ENCODE measurements at regions not wholly inside any gene's neighbourhood (a gene's known extent, or its start where the extent isn't known, plus 50 kb on each side); places are given as distances from the start of the nearest gene placed in this dataset.

DNA sequence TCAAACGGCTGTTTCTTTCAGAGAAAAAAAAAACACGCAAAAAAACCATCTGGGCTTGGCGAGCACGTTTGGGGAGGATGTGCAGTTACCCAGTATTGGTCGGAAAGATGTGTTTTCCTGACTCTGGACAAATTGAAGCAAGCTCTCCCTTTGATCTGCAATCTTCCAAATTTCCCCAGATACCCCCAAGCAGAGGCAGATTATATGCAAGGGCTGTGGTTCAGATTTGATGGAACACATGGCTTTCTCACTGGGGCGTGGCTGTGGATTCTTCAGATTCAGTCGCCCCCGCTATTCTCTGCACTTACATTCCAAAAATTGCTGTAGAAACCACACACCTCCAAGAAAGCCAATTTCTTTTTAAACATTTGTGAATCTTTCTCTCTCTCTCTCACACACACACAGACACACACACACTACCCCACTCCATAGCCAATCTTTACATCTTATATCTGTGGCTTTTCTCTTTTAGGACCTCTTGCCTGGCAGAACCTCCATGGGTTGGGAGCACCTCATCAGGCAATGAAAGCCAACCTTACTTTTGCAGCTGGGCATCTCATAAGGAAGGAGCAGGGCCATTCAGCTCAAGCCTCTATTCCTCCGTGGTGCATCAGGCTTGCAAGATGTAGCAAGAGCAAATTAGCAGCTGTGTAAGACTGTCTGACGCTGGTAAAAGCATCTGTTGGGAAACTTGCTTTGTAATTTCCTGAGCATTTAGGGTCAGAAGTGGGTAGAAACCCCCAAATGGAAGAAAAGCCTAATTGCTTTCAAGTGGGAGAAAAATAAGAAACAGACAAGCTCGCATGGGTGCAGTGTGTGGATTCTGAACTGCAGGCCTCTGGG is 103.9 kb upstream of the FAM20A start:
- Histone ChIP-seq H3K4me3 (ENCODE audit: low read depth in 2 of 2, low read length in 2 of 2) (no peak overlapping the region), H3K4me1 (ENCODE audit: control insufficient read depth, insufficient read depth, low read length) (no peaks in the 10 kb centered on the region), H3K27ac (ENCODE audit: low read length) (no peak overlapping the region), H3K9me3 (ENCODE audit: control insufficient read depth, insufficient read depth, low read depth, low read length) (no peaks in the 10 kb centered on the region), H3K36me3 (ENCODE audit: control insufficient read depth, insufficient read depth, low read length) (no peaks in the 10 kb centered on the region), H3K27me3 (ENCODE audit: control insufficient read depth, insufficient read depth, low read length) (no peaks in the 10 kb centered on the region)
- no TSS peak for BruUV-seq (replicated peaks)
- TF ChIP-seq, protein P1, sequence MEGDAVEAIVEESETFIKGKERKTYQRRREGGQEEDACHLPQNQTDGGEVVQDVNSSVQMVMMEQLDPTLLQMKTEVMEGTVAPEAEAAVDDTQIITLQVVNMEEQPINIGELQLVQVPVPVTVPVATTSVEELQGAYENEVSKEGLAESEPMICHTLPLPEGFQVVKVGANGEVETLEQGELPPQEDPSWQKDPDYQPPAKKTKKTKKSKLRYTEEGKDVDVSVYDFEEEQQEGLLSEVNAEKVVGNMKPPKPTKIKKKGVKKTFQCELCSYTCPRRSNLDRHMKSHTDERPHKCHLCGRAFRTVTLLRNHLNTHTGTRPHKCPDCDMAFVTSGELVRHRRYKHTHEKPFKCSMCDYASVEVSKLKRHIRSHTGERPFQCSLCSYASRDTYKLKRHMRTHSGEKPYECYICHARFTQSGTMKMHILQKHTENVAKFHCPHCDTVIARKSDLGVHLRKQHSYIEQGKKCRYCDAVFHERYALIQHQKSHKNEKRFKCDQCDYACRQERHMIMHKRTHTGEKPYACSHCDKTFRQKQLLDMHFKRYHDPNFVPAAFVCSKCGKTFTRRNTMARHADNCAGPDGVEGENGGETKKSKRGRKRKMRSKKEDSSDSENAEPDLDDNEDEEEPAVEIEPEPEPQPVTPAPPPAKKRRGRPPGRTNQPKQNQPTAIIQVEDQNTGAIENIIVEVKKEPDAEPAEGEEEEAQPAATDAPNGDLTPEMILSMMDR (IDR thresholded peaks at IDR 0.05) = no peak
- TF ChIP-seq, protein P2, sequence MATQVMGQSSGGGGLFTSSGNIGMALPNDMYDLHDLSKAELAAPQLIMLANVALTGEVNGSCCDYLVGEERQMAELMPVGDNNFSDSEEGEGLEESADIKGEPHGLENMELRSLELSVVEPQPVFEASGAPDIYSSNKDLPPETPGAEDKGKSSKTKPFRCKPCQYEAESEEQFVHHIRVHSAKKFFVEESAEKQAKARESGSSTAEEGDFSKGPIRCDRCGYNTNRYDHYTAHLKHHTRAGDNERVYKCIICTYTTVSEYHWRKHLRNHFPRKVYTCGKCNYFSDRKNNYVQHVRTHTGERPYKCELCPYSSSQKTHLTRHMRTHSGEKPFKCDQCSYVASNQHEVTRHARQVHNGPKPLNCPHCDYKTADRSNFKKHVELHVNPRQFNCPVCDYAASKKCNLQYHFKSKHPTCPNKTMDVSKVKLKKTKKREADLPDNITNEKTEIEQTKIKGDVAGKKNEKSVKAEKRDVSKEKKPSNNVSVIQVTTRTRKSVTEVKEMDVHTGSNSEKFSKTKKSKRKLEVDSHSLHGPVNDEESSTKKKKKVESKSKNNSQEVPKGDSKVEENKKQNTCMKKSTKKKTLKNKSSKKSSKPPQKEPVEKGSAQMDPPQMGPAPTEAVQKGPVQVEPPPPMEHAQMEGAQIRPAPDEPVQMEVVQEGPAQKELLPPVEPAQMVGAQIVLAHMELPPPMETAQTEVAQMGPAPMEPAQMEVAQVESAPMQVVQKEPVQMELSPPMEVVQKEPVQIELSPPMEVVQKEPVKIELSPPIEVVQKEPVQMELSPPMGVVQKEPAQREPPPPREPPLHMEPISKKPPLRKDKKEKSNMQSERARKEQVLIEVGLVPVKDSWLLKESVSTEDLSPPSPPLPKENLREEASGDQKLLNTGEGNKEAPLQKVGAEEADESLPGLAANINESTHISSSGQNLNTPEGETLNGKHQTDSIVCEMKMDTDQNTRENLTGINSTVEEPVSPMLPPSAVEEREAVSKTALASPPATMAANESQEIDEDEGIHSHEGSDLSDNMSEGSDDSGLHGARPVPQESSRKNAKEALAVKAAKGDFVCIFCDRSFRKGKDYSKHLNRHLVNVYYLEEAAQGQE (IDR thresholded peaks at IDR 0.05; ENCODE audit: insufficient read depth in 1 of 2, low read depth in 2 of 2, low read length in 1 of 2) = no peak
- TF ChIP-seq SIN3A (IDR thresholded peaks at IDR 0.05; ENCODE audit: borderline replicate concordance, insufficient read depth, low read depth, low read length) = no peak
- TF ChIP-seq TCF7L2 (IDR thresholded peaks at IDR 0.05; ENCODE audit: low read depth, low read length) = no peak
- no peak for TF ChIP-seq POLR2AphosphoS5 (IDR thresholded peaks at IDR 0.05; ENCODE audit: low read depth, low read length)
- DNase-seq (ENCODE audit: low read depth, low spot score) = no peak
- ATAC-seq = no peak
- intact Hi-C loops (cut with micrococcal nuclease; ENCODE audit: unreplicated experiment) = no loop called here
- CTCF ChIA-PET = no interaction called here
- POLR2A ChIA-PET = no interaction called here
- in situ Hi-C loops (cut with HindIII; ENCODE audit: low pct_unique_long_range_greater_than_20kb, low sequenced_read_pairs) = no loop called here

DNA sequence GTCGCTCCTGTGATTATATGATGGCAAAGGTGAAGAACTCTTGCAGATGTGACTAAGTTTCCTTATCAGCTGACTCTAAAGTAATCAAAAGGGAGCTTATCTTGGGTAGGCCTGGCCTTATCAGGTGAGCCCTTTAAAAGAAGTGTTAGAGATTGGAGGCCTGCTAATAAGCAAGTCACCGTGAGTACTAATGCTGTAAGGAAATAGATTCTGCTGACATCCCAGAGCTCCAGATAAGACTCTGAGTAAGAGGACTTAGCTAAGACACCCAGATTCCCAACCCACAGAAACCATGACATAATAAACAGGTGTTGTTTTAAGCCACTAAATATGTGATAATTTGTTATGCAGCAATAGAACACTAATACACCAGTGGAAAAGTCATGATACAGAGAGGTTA is 99.9 kb upstream of the FAM20A start:
- H3K4me3 ChIP-seq (ENCODE audit: low read depth in 2 of 2, low read length in 2 of 2) = no peak overlapping the region
- no peaks in the 10 kb centered on the region for H3K27me3 ChIP-seq (ENCODE audit: control insufficient read depth, insufficient read depth, low read length)
- ChIA-PET POLR2A (no interaction called here), CTCF (no interaction called here)
- TF ChIP-seq POLR2AphosphoS5 (IDR thresholded peaks at IDR 0.05; ENCODE audit: low read depth, low read length) = no peak
- TF ChIP-seq, protein P1 (IDR thresholded peaks at IDR 0.05) = no peak
- no peak for TF ChIP-seq TCF7L2 (IDR thresholded peaks at IDR 0.05; ENCODE audit: low read depth, low read length)
- no peak for TF ChIP-seq SIN3A (IDR thresholded peaks at IDR 0.05; ENCODE audit: borderline replicate concordance, insufficient read depth, low read depth, low read length)
- TF ChIP-seq, protein P2 (IDR thresholded peaks at IDR 0.05; ENCODE audit: insufficient read depth in 1 of 2, low read depth in 2 of 2, low read length in 1 of 2) = no peak
- H3K9me3 ChIP-seq (ENCODE audit: control insufficient read depth, insufficient read depth, low read depth, low read length) = no peaks in the 10 kb centered on the region
- no peaks in the 10 kb centered on the region for H3K4me1 ChIP-seq (ENCODE audit: control insufficient read depth, insufficient read depth, low read length)
- H3K36me3 ChIP-seq (ENCODE audit: control insufficient read depth, insufficient read depth, low read length) = no peaks in the 10 kb centered on the region
- intact Hi-C loops (cut with micrococcal nuclease; ENCODE audit: unreplicated experiment) (no loop called here), in situ Hi-C loops (cut with HindIII; ENCODE audit: low pct_unique_long_range_greater_than_20kb, low sequenced_read_pairs) (no loop called here)
- BruUV-seq (replicated peaks) = no TSS peak
- no peak for ATAC-seq
- DNase-seq (ENCODE audit: low read depth, low spot score) = no peak
- no peak overlapping the region for H3K27ac ChIP-seq (ENCODE audit: low read length)
